ENCODE measurements at regions not wholly inside any gene's neighbourhood (a gene's known extent, or its start where the extent isn't known, plus 50 kb on each side); places are given as distances from the start of the nearest gene placed in this dataset.

DNA sequence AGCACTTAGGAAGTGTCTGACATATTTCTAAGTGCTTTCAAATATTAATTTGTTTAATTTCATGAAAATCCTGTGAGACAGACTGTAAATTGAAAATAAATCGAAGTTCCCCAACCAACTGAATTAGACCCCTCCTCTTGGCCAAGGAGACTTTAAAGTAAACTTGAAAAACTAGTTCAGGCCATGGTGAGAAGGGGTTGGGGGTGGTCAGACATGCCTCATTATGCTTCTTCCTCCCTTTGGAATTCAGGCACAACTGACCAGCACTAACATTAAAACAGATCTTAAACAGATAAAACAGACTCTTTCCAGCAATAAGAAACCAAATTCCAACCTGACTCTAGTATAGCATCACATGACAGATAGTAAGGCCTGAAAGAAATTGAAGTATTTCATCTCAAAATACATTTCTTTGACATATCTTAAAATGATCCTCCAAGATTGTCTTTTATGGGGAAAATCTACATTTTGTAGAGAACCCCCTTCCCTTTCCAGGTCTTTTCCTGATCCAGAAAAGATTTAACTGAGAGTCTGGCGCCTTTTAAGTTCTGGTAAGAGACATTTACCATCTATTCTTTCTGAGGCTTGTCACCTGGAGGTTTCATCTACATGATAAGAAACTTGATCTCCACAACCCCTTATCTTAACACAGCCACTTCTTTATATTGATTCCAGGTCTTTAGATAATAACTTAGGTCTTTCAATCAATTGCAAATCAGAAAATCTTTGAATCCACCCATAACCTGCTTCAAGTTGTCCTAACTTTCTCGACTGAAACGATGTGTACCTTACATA is 336.5 kb downstream of the PCDH20 start:
- DNase-seq (ENCODE audit: low read depth, low spot score) (no peak), FAIRE-seq (no peak)
- no peak overlapping the region for H3K4me3 ChIP-seq (ENCODE audit: control insufficient read depth in 2 of 3, extremely low read depth in 1 of 3, insufficient read depth in 2 of 3, low read depth in 1 of 3, low read length in 3 of 3)
- no peak overlapping the region for H3K9ac ChIP-seq (ENCODE audit: control insufficient read depth, extremely low read depth, insufficient read depth, low read length)
- TF ChIP-seq, protein P1, sequence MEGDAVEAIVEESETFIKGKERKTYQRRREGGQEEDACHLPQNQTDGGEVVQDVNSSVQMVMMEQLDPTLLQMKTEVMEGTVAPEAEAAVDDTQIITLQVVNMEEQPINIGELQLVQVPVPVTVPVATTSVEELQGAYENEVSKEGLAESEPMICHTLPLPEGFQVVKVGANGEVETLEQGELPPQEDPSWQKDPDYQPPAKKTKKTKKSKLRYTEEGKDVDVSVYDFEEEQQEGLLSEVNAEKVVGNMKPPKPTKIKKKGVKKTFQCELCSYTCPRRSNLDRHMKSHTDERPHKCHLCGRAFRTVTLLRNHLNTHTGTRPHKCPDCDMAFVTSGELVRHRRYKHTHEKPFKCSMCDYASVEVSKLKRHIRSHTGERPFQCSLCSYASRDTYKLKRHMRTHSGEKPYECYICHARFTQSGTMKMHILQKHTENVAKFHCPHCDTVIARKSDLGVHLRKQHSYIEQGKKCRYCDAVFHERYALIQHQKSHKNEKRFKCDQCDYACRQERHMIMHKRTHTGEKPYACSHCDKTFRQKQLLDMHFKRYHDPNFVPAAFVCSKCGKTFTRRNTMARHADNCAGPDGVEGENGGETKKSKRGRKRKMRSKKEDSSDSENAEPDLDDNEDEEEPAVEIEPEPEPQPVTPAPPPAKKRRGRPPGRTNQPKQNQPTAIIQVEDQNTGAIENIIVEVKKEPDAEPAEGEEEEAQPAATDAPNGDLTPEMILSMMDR (optimal IDR thresholded peaks at IDR 0.05 in 1 of 3, IDR thresholded peaks at IDR 0.05 in 1 of 3, conservative IDR thresholded peaks at IDR 0.05 in 1 of 3; ENCODE audit: extremely low read depth in 1 of 3, insufficient read depth in 2 of 3, low read length in 3 of 3) = no peak
- TF ChIP-seq EZH2 (IDR thresholded peaks at IDR 0.05; ENCODE audit: low read length) = no peak
- H4K20me1 ChIP-seq (ENCODE audit: control insufficient read depth, extremely low read depth, insufficient read depth, low read length) = no peaks in the 10 kb centered on the region
- H3K27me3 ChIP-seq (ENCODE audit: control insufficient read depth, extremely low read depth, insufficient read depth, low read length) = no peaks in the 10 kb centered on the region
- no peaks in the 10 kb centered on the region for H3K79me2 ChIP-seq (ENCODE audit: control insufficient read depth, insufficient read depth, low read length)
- no peaks in the 10 kb centered on the region for H3K9me1 ChIP-seq (ENCODE audit: control insufficient read depth, extremely low read depth, insufficient read depth, low read length)
- H3K9me3 ChIP-seq (ENCODE audit: control insufficient read depth, low read depth, low read length) = no peaks in the 10 kb centered on the region
- no peak overlapping the region for H3K4me2 ChIP-seq (ENCODE audit: control insufficient read depth, extremely low read depth, insufficient read depth, low read depth, low read length)
- H3K36me3 ChIP-seq (ENCODE audit: control insufficient read depth in 2 of 2, extremely low read depth in 1 of 2, insufficient read depth in 2 of 2, low read length in 2 of 2) = no peaks in the 10 kb centered on the region
- dilution Hi-C loops (cut with MboI; ENCODE audit: extremely low pct_ligation_motif_present, low sequenced_read_pairs) = no loop called here
- no peak overlapping the region for H3K27ac ChIP-seq (ENCODE audit: control insufficient read depth, insufficient read depth, low read length)
- H2AFZ ChIP-seq (ENCODE audit: control insufficient read depth, low read length) = no peak overlapping the region
- H3K4me1 ChIP-seq (ENCODE audit: control insufficient read depth, extremely low read depth, insufficient read depth, low read length) = no peaks in the 10 kb centered on the region

DNA sequence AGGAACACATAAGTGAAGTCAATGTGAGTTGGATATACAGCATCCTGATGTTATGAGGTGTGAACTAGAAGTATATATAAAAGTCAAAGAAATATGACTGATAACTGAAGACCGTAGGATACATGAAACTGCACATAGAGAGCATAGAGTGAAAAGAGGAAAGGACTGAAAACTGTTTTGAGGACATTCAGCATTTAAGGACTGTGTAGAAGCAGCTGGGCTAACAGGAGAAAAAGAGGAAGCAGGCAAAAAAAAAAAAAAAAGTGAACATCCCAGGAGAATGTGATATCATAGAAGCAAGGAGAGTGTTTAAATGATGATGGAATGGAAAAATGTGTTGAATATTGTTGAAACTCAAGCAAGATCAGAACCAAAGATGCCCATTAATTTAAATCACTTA is 363.5 kb downstream of the PCDH20 start:
- TF ChIP-seq, protein P1 (optimal IDR thresholded peaks at IDR 0.05 in 1 of 3, IDR thresholded peaks at IDR 0.05 in 1 of 3, conservative IDR thresholded peaks at IDR 0.05 in 1 of 3; ENCODE audit: extremely low read depth in 1 of 3, insufficient read depth in 2 of 3, low read length in 3 of 3) = no peak
- TF ChIP-seq EZH2 (IDR thresholded peaks at IDR 0.05; ENCODE audit: low read length) = no peak
- Histone ChIP-seq H3K4me2 (ENCODE audit: control insufficient read depth, extremely low read depth, insufficient read depth, low read depth, low read length) (no peak overlapping the region), H3K9me3 (ENCODE audit: control insufficient read depth, low read depth, low read length) (no peaks in the 10 kb centered on the region), H3K4me1 (ENCODE audit: control insufficient read depth, extremely low read depth, insufficient read depth, low read length) (no peaks in the 10 kb centered on the region), H3K79me2 (ENCODE audit: control insufficient read depth, insufficient read depth, low read length) (no peaks in the 10 kb centered on the region), H4K20me1 (ENCODE audit: control insufficient read depth, extremely low read depth, insufficient read depth, low read length) (no peaks in the 10 kb centered on the region), H3K4me3 (ENCODE audit: control insufficient read depth in 2 of 3, extremely low read depth in 1 of 3, insufficient read depth in 2 of 3, low read depth in 1 of 3, low read length in 3 of 3) (no peak overlapping the region), H3K36me3 (ENCODE audit: control insufficient read depth in 2 of 2, extremely low read depth in 1 of 2, insufficient read depth in 2 of 2, low read length in 2 of 2) (no peaks in the 10 kb centered on the region), H3K9me1 (ENCODE audit: control insufficient read depth, extremely low read depth, insufficient read depth, low read length) (no peaks in the 10 kb centered on the region), H3K9ac (ENCODE audit: control insufficient read depth, extremely low read depth, insufficient read depth, low read length) (no peak overlapping the region), H2AFZ (ENCODE audit: control insufficient read depth, low read length) (no peak overlapping the region), H3K27ac (ENCODE audit: control insufficient read depth, insufficient read depth, low read length) (no peak overlapping the region), H3K27me3 (ENCODE audit: control insufficient read depth, extremely low read depth, insufficient read depth, low read length) (no peaks in the 10 kb centered on the region)
- no peak for FAIRE-seq
- dilution Hi-C loops (cut with MboI; ENCODE audit: extremely low pct_ligation_motif_present, low sequenced_read_pairs) = no loop called here
- DNase-seq (ENCODE audit: low read depth, low spot score) = no peak
